Inflammatory macrophage treated with lipopolysaccharide for 4 hours (primary cell): ENCODE measurements at regions not wholly inside any gene's neighbourhood (a gene's known extent, or its start where the extent isn't known, plus 50 kb on each side); places are given as distances from the start of the nearest gene placed in this dataset.

Experiments used
- DNase-seq: peaks from one replicate; pipeline ENCODE4 v3.0.0-alpha.2; 2020

DNA sequence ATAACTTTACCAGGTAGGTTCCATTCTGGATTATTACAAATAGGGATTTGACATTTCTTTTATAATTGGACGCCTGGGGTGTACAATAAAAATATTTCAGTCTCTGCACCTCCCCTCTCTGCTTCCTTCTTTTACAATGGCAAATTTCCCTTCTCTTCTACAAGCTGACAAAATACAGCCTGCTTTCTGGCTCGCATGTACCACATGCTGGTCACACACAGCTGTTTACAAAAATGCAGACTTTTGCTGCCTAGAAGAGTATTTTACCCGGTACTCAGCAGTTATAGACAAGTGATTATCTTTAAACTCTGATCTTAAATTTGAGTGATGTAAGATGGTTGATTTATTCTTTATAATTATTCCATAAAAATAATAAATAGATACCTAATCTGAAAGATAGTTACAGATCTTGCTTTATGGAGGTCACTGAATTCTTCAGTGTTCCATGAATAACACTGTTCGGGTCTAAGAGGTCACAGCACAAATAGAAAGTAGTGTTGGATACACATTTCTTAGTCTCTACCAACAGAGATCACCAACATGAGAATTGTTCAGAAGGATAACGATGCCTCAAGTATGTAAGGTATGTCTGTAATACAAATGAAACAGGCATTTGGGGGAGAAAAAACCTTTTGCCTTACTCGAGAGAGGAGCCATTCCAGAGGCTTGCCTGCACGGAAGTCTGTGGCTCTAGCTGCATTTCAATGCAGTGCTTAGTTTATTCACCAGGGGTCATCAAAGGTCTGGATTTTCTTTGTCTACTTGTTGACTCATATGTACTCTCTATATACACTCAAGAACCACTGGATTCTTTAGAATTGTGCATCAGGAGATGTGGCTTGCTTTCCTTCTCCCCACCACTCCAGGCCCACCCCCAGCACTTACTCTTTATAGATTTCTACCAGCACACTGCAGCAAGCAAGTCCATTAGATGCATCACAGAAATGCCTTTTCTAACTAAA, 206.6 kb upstream of the RFX3 start:
- peak; percentile 84 for DNase-seq

DNA sequence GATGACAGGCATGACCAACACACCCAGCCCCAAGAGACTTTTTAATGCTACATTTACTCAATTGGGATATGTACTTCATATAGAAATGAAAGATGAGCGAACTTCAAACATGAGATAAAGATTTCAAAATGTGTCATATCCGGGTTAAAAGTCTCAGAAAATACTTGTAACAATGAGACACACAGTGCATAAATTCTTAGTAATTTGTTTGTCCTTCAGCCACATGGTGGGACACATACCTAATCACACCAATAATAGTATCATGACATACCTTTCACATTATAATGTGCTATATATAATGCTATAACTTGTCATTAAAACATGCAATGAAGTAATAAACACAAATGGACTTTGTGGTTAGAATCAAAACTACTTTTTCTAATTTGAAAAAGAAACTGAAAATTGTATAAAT, 204.7 kb upstream of the RFX3 start:
- DNase-seq = peak; percentile 13

DNA sequence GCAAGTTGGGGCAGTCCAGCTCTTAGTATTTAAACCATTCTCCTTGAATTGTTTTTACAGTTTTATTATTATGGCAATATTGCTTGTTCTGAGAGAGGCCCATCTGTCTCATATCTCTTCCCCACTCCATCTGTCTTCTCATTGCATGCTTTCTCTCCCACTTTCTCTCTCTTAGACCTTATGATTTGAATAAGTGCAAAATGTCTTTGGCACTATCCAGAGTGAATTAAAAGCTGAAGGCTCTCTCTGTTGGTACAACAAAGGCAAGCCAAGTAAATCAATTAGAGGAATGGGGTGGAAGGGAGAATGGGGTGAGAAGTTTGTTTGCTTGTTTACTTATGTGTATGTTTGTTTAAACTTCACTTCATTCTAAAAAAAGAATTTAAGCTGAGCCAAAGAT, 195.3 kb upstream of the RFX3 start:
- no peak for DNase-seq

DNA sequence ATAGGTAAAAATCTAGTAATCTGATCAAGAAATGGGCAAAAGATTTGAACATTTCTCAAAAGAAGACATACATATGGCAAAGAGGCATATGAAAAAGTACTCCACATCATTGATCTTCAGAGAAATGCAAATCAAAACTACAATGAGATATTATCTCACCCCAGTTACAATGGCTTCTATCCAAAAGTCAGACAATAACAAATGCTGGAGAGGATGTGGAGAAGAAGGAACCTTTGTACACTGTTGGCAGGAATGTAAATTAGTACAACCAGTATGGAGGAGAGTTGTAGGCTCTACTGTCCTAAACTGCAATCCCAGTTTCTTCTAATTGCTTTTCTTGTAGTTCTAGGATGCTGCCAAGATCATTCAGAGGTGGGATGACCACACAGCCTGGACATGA, 193.5 kb upstream of the RFX3 start:
- DNase-seq = no peak

DNA sequence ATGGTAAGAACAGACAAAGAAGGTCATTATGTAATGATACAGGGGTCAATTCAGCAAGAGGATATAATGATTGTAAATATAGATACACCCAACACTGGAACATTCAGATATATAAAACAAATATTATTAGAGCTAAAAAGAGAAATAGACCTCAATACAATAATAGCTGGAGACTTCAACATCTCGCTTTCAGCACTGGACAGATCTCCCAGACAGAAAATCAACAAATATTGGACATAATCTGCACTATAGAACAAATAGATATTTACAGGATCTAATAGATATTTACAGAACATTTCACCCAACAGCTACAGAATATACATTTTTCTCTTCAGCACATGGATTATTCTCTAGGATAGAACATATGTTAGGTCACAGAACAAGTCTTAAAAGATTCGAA, 190.6 kb upstream of the RFX3 start:
- no peak for DNase-seq

DNA sequence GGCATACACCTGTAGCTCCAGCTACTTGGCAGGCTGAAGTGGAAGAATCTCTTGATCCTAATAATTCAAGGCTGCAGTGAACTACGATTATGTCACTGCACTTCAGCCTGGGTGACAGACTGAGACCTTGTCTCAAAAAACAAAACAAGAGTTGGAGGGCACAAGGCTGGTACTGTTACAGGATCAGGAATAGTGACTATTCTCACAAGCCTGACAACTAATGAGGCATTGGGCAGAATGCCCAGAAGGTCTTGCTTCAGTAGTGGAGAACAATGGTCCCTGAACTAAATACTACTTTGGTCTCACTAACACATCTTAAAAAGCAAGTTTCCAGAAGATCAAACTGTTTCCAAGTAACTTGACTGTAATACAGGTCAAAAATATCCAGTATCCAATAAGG, 182.9 kb upstream of the RFX3 start:
- no peak for DNase-seq

DNA sequence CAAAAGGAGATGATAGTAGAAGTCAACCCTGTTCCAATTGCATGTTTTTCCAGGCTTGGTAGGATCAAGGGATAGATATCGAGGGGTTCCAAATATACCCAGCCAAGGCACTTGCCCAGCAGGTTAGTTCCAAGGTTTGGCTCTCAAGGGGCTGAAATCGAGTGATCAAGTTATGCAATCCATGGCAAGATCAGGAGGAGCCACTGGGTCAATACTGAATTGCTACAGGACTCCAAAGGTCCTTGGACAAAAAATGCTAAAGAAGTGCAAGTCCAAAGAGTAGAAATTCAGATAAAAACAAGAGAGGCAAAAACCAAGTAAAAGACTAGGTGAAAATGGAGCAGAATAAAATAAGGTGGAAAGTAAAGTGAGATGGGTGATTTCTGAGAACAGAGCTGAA, 179.1 kb upstream of the RFX3 start:
- DNase-seq = no peak

DNA sequence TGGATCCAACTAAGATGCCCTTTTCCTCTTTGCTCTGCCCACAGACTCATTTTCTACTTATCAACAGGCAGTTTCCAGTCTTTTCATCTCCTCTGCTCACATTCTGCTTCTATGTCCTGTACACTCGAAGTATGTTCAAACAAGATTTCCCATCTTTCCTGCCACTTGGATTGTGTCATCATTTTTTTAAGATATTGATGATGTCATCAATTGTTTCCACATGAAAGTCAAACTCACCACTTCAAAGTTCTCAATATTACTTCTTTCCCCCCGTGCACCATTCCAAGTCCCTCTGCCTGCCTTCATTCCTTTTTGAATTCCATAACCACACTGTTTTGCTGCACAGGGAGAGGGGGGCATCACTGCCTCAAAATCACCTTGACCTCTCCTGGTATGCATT, 175.0 kb upstream of the RFX3 start:
- DNase-seq = no peak

DNA sequence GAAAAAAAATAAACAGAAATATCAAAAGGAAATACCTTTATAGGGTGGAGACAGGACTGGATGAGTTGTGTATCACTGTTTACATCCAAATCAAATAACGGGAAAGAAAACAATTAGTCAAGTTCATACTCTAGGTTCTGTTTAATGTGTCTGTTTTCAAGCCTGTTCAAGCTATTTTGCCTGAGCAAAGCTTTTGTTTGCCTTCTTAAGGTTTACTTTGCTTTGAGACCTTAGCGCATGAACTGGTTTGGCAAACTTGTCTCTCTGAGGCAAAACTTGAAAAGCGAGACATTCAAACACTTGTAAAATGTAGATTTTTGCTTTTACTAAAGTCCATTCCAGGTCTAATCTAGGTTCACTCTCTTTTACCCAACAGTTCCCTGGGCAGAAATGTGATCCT, 174.1 kb upstream of the RFX3 start:
- no peak for DNase-seq

DNA sequence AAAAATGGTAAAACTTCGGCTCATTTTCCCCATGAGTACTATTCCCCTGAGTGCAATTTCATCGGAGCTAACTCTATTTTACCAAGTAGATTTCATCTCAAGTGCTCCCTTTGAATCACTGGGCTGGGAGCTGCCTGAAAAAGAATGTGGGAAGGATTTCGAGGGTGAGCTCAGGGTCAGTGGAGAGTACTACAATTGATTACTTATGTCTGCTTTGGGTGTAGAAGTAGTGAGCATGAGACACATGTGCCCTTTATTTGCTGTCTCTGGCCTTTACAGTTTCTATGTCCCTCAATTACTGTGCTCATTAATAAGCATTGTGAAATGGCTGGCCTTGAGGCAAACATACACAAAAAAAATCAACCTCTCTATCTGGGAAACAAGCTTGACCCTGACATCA, 172.7 kb upstream of the RFX3 start:
- DNase-seq = no peak

DNA sequence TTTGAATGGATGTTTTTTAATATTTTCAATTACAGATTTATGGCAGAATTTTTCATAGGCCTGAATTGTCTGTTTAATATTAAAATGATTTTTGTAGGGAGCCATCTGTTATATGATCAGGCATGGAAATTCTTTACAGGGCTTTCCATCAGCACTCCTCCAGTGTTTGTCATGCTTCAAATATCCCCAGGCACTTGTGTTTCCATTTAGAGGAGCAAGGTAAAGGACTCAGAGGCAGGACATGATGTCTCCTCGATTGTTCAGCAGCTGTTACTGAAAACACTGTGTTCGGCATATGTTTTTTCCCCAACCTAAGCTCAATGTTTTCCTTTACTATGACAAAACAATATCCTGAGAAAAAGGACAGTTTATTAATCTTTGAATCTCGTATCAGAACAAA, 172.3 kb upstream of the RFX3 start:
- no peak for DNase-seq

DNA sequence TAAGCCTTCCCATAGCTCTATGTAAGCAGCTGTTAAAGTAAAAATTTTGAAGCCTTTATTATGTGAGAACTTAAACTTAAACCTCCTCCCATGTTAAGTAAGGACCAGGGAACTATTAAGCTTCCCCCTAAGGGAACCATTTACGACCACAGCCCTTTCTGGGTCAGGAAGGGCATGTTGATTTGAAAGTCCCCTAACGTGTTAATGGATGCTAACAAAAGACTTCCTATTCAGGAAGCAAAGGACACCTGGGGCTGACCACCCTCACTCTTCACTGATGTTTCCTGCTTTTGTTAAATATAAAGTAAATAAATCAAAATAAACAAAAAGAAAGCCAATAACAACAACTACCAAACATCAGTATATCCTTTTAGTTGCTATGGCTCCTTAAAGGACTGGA, 170.6 kb upstream of the RFX3 start:
- no peak for DNase-seq

DNA sequence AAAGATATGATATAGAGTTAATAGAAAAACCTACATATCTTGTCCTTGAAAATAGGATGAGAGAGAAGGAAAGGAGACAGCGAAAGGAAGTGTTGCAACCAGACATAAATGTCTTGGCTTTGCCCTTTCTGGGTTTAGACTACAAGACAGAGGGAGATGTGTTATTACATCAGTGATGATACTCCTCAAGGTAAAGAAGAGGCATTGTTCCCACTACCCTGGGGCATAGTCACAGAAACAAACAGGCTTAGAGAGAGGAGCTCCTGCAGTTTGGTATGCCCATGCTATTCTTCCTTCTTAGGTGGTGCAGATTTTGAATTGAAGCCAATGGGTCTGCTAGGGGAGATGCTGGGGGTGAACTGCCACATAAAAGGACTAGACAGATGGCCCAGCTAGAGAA, 166.8 kb upstream of the RFX3 start:
- no peak for DNase-seq

DNA sequence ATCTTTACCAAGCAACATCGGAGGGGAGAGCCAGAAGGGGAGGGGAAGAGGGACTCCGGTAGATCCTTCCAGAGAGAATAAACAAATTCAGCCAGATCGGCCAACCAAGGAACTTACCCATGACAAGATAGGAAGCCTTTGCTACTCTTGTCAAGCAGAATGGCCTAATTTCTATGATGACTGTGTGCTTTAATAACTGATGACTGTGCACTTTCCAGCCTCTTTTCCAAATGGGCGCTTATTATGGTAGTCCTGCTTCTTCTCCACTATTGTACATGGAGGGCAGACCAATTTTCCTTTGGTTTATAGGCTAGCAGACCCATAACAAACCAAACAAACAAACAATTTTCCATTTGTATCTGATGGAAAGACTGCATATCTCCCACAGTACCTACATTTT, 163.8 kb upstream of the RFX3 start:
- DNase-seq = no peak

DNA sequence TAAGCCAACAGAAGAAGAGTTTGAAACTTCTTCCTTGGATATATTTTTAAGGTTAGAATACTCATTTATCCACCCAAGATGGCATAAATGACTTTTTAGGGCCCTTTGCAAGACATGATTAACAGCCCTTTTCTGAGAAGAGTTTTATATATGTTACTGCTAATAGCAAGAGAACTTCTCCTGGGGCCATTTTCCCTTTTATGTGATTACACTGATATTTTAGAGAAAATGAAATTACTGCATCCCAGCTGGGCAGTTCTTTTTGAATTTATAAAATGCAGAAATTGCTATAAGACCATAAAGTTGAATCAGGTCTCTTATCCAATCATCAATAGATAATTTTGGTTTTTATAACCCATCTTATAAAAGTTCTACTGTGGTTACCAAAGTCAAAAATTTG, 161.3 kb upstream of the RFX3 start:
- DNase-seq = no peak

DNA sequence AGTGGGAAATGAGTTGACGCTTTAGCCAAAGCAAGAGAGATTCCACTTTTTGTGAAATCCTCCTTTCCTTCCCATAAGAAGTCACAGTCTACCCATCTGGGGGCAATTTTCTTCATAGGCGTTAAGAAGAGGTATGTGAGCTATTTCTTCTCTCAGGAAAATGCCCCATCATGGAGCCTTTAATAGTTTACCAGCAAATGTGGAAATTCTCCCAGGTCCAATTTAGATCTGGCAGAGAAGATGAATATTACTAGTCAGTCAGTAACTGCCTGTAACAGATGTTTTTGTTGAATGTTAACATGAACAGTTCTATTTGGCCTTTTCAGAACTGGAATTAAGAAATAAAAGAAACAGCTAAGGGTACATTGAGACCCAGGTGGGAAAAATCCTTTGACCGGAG, 156.4 kb upstream of the RFX3 start:
- no peak for DNase-seq

DNA sequence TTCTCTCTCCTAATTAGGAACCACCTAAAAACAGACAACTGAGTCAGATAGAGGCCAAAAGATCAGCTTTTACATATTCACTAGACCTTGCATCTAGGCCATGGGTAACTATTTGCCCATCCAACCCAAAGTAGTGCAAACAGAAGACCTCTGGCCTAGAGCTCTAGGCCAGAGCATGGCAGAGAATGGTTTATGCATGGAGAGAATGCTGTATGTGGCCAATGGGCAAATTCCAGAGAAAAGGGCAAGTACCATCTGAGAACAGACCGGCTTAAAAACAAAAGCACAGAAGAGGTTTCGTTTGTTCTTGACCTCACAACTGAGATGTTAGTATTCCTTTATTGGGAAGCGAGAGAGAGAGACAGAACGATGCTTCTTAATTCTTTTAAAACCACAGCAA, 151.7 kb upstream of the RFX3 start:
- DNase-seq = no peak

DNA sequence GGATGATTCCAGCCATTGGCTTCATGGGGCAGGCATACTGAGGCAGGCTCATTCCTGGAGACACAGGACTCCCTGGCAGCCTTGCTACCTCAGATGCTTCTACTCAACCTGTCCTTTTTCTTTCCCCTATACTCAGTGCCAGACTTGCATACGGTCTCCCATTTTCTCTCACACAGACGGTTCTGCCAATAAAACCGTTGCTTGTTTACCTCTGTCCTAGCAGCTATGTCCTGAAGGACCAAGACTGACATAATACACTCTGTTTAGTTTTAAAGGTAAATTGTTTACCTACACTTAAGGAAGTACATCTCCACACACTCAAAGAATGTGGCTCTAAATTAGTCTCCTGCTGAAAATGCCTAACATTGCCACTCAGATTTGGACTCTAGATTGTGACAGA, 151.0 kb upstream of the RFX3 start:
- no peak for DNase-seq

DNA sequence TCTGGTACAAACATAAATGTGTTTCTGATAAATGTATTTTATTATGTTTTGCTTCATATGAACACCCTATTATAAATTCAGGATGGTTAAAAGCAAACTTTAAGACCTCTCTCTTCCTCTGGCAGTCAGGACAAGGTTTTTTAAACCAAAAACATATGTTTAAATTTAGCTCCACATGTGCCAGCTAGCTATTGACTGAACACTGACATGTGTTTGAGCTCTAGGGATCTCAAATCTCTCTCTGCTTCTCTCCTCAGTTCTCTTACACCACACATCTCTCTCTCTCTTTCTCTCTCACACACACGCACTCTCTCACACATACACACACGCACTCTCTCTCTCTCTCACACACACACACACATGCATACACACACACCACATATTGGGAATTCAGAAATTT, 150.1 kb upstream of the RFX3 start:
- no peak for DNase-seq

DNA sequence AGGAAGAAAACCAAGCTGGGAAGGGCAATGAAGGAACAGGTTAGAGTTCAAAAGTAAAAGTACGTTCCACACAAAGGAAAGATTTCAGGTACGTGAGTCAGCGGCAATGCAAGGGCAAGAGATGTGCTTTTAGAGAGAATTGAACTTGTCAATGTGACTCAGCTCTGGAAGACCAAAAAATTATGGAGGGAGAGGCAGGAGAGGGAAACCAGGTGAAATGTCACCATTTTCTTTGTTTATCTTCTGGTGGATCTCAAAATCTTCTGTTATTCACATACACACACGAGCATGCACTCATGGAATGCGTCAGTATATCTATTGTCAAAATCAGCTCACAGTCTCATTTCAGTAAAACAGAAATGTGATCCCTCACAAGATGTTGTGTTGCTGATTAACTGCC, 148.8 kb upstream of the RFX3 start:
- no peak for DNase-seq

DNA sequence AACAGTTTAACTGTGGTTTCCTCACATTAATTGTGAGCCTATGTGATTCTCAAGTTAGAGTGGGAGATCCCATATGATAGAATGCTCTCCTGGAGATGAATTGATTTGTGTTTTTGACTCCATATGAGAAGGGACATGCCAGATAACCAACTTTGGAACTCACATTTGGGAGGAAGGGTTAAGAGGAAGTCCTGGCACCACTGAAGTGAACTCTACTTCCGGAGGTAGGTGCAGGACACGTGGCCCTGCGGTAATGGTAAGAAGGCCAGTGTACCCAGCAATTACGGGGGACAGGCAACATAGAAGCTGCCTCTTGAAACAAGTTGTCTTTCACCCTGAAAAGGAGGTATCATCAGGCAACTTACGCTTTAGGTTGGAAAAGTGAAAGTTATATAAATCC, 146.6 kb upstream of the RFX3 start:
- DNase-seq = no peak

DNA sequence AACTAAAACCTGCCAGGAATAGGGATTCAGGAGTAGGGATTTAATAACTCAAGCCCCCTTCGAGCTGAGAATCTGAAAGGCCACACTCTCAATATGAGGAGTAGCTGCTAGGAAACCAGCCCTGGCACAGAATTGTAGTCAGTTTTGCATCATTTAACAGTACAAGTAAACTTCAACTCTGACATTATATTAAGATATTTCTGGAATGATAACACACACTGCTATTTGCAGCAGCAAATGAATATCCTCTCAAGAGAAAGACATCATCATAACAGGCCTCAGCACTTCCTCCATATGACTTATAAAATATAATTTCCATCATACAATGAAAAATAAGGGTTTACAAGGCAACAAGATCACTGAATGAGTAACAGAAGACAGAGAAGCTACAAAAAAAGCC, 138.2 kb upstream of the RFX3 start:
- DNase-seq = no peak

DNA sequence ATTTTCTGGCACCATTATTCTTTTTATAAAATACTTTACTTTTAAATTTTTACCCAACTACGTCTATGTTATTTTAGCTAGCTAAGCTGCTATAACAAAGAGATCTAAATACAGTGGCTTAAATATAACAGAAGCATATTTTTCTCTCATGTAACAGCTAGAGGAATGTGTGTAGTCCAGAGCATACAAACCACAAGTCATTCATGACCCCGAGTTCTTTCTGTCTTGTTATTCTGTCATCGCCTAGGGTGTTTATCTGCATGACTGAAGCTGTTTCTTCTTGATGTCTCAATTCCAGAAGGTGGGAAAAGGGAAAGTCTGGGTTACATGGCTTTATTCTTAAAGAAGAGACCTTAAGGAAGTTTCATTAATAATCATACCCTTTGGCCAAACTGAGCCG, 136.9 kb upstream of the RFX3 start:
- no peak for DNase-seq

DNA sequence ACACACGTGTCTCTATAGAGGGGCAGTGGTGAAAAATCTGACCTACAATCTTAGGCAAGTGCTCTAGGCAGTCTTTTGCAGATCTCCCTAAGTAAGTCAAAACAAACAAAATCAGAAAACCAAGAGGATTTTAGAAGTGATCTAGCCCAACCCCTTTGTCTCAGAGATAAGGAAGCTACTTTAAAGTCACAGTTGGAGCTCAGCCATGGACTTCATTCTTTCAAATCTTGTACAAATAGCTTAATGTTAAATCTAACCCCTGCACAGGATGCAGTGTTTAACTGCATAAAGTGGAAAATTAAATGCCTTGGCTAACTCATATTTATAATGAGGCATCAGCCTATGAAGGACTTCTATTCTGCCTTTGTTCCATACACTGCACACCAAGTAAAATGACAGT, 135.1 kb upstream of the RFX3 start:
- no peak for DNase-seq

DNA sequence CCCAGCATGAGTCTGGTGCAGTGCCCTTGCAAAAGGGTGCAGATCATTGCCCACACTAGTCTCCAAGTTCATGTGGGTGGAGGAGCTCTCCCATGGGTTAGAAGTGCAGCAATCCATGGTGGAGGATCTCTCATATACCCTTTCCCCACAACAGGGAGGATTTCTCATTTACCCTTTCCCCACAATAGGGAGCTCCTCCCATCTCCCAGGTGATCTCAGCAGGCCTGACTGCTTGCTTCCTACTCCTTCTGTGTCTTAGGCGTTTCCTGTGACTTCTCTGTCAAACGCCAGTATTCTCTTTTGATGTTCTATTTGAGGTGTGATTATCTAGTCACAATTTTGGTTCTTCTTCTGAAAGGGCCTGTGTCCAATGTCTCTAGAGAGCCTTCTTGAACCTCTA, 133.8 kb upstream of the RFX3 start:
- no peak for DNase-seq
